ENCODE measurements at regions not wholly inside any gene's neighbourhood (a gene's known extent, or its start where the extent isn't known, plus 50 kb on each side); places are given as distances from the start of the nearest gene placed in this dataset.
"Not testable (repeated sequence)": the region's sequence is repeated elsewhere in the genome, so short reads cannot be mapped to it uniquely, and the experiment has no call there.

GRCh38 chr10:65231148-65231547, 1694.7 kb upstream of the LRRTM3 start:
- ATAC-seq (ENCODE audit: low FRiP score), result no peak

GRCh38 chr10:65234261-65234660, 1691.6 kb upstream of the LRRTM3 start:
- intact Hi-C loops (cut with DNase I), result no loop called here
- H3K9me3 ChIP-seq (ENCODE audit: control insufficient read depth, low read length), result no peaks in the 10 kb centered on the region
- WGBS, 2 donors, result 91 to 96% methylated on average over 2 of the region's 2 CpGs

More at GRCh38 chr10:65231148-65231547, 1694.7 kb upstream of the LRRTM3 start:
- Histone ChIP-seq H3K27ac (ENCODE audit: low read depth in 1 of 2, low read length in 2 of 2) (no peak overlapping the region), H3K4me1 (ENCODE audit: control insufficient read depth in 1 of 2, insufficient read depth in 2 of 2, low read length in 2 of 2) (no peaks in the 10 kb centered on the region), H3K4me3 (ENCODE audit: low read length in 2 of 2) (no peak overlapping the region), H3K36me3 (ENCODE audit: control insufficient read depth in 1 of 2, insufficient read depth in 2 of 2, low read length in 1 of 2) (no peaks in the 10 kb centered on the region), H3K9me3 (ENCODE audit: control insufficient read depth, low read length) (no peaks in the 10 kb centered on the region), H3K27me3 (ENCODE audit: control insufficient read depth in 1 of 2, insufficient read depth in 2 of 2, low read length in 1 of 2) (no peaks in the 10 kb centered on the region)
- intact Hi-C loops (cut with DNase I), result no loop called here
- 28 to 34% methylated on average over 3 of the region's 3 CpGs for WGBS, 2 donors
- no peak for DNase-seq

GRCh38 chr10:65235266-65235665, 1690.6 kb upstream of the LRRTM3 start:
- Histone ChIP-seq H3K27ac (ENCODE audit: low read depth in 1 of 2, low read length in 2 of 2) (no peak overlapping the region), H3K9me3 (ENCODE audit: control insufficient read depth, low read length) (no peaks in the 10 kb centered on the region), H3K4me3 (ENCODE audit: low read length in 2 of 2) (no peak overlapping the region), H3K4me1 (ENCODE audit: control insufficient read depth in 1 of 2, insufficient read depth in 2 of 2, low read length in 2 of 2) (no peaks in the 10 kb centered on the region), H3K36me3 (ENCODE audit: control insufficient read depth in 1 of 2, insufficient read depth in 2 of 2, low read length in 1 of 2) (no peaks in the 10 kb centered on the region), H3K27me3 (ENCODE audit: control insufficient read depth in 1 of 2, insufficient read depth in 2 of 2, low read length in 1 of 2) (no peaks in the 10 kb centered on the region)
- DNase-seq (no peak), ATAC-seq (ENCODE audit: low FRiP score) (no peak)
- WGBS, 2 donors, result 34 to 41% methylated on average over 2 of the region's 2 CpGs
- intact Hi-C loops (cut with DNase I), result no loop called here

More at GRCh38 chr10:65234261-65234660, 1691.6 kb upstream of the LRRTM3 start:
- no peak for ATAC-seq (ENCODE audit: low FRiP score)
- Histone ChIP-seq H3K36me3 (ENCODE audit: control insufficient read depth in 1 of 2, insufficient read depth in 2 of 2, low read length in 1 of 2) (no peaks in the 10 kb centered on the region), H3K27ac (ENCODE audit: low read depth in 1 of 2, low read length in 2 of 2) (no peak overlapping the region), H3K27me3 (ENCODE audit: control insufficient read depth in 1 of 2, insufficient read depth in 2 of 2, low read length in 1 of 2) (no peaks in the 10 kb centered on the region), H3K4me3 (ENCODE audit: low read length in 2 of 2) (no peak overlapping the region), H3K4me1 (ENCODE audit: control insufficient read depth in 1 of 2, insufficient read depth in 2 of 2, low read length in 2 of 2) (no peaks in the 10 kb centered on the region)
- DNase-seq, result no peak

GRCh38 chr10:65235846-65236245, 1690.0 kb upstream of the LRRTM3 start:
- intact Hi-C loops (cut with DNase I), result no loop called here
- 59 to 61% methylated on average over 2 of the region's 2 CpGs for WGBS, 2 donors
- no peaks in the 10 kb centered on the region for H3K9me3 ChIP-seq (ENCODE audit: control insufficient read depth, low read length)
- no peak for DNase-seq
- H3K4me3 ChIP-seq (ENCODE audit: low read length in 2 of 2), result no peak overlapping the region
- no peaks in the 10 kb centered on the region for H3K36me3 ChIP-seq (ENCODE audit: control insufficient read depth in 1 of 2, insufficient read depth in 2 of 2, low read length in 1 of 2)
- no peak for ATAC-seq (ENCODE audit: low FRiP score)
- H3K27ac ChIP-seq (ENCODE audit: low read depth in 1 of 2, low read length in 2 of 2), result no peak overlapping the region
- H3K4me1 ChIP-seq (ENCODE audit: control insufficient read depth in 1 of 2, insufficient read depth in 2 of 2, low read length in 2 of 2), result no peaks in the 10 kb centered on the region
- no peaks in the 10 kb centered on the region for H3K27me3 ChIP-seq (ENCODE audit: control insufficient read depth in 1 of 2, insufficient read depth in 2 of 2, low read length in 1 of 2)

GRCh38 chr10:65265451-65265954, 1660.3 kb upstream of the LRRTM3 start:
- Histone ChIP-seq H3K4me3 (ENCODE audit: low read length in 2 of 2) (no peak overlapping the region), H3K27ac (ENCODE audit: low read depth in 1 of 2, low read length in 2 of 2) (no peak overlapping the region), H3K4me1 (ENCODE audit: control insufficient read depth in 1 of 2, insufficient read depth in 2 of 2, low read length in 2 of 2) (no peaks in the 10 kb centered on the region), H3K27me3 (ENCODE audit: control insufficient read depth in 1 of 2, insufficient read depth in 2 of 2, low read length in 1 of 2) (no peaks in the 10 kb centered on the region), H3K36me3 (ENCODE audit: control insufficient read depth in 1 of 2, insufficient read depth in 2 of 2, low read length in 1 of 2) (no peaks in the 10 kb centered on the region), H3K9me3 (ENCODE audit: control insufficient read depth, low read length) (no peaks in the 10 kb centered on the region)
- no peak for ATAC-seq (ENCODE audit: low FRiP score)
- intact Hi-C loops (cut with DNase I), result no loop called here
- DNase-seq, result no peak
- WGBS, 2 donors, result 27 to 43% methylated on average over 2 of the region's 2 CpGs

GRCh38 chr10:65269551-65269950, 1656.3 kb upstream of the LRRTM3 start:
- DNase-seq; H3K27ac ChIP-seq (ENCODE audit: low read depth in 1 of 2, low read length in 2 of 2); intact Hi-C loops (cut with DNase I); ATAC-seq (ENCODE audit: low FRiP score); H3K36me3 ChIP-seq (ENCODE audit: control insufficient read depth in 1 of 2, insufficient read depth in 2 of 2, low read length in 1 of 2); H3K4me3 ChIP-seq (ENCODE audit: low read length in 2 of 2); H3K27me3 ChIP-seq (ENCODE audit: control insufficient read depth in 1 of 2, insufficient read depth in 2 of 2, low read length in 1 of 2); H3K9me3 ChIP-seq (ENCODE audit: control insufficient read depth, low read length); H3K4me1 ChIP-seq (ENCODE audit: control insufficient read depth in 1 of 2, insufficient read depth in 2 of 2, low read length in 2 of 2): not testable (repeated sequence)

GRCh38 chr10:65270969-65271368, 1654.9 kb upstream of the LRRTM3 start:
- no peaks in the 10 kb centered on the region for H3K4me1 ChIP-seq (ENCODE audit: control insufficient read depth in 1 of 2, insufficient read depth in 2 of 2, low read length in 2 of 2)
- DNase-seq (no peak), ATAC-seq (ENCODE audit: low FRiP score) (no peak)
- intact Hi-C loops (cut with DNase I), result no loop called here
- no peaks in the 10 kb centered on the region for H3K27me3 ChIP-seq (ENCODE audit: control insufficient read depth in 1 of 2, insufficient read depth in 2 of 2, low read length in 1 of 2)
- H3K4me3 ChIP-seq (ENCODE audit: low read length in 2 of 2), result no peak overlapping the region
- H3K9me3 ChIP-seq (ENCODE audit: control insufficient read depth, low read length), result no peaks in the 10 kb centered on the region
- H3K36me3 ChIP-seq (ENCODE audit: control insufficient read depth in 1 of 2, insufficient read depth in 2 of 2, low read length in 1 of 2), result no peaks in the 10 kb centered on the region
- H3K27ac ChIP-seq (ENCODE audit: low read depth in 1 of 2, low read length in 2 of 2), result peak overlapping the region in 1 of 2 donors; percentile 18
- WGBS, 2 donors, result 93 to 94% methylated on average over 10 of the region's 10 CpGs

- Histone ChIP-seq H3K27me3 (ENCODE audit: control insufficient read depth in 1 of 2, insufficient read depth in 2 of 2, low read length in 1 of 2) (no peaks in the 10 kb centered on the region), H3K27ac (ENCODE audit: low read depth in 1 of 2, low read length in 2 of 2) (no peak overlapping the region), H3K4me3 (ENCODE audit: low read length in 2 of 2) (no peak overlapping the region), H3K4me1 (ENCODE audit: control insufficient read depth in 1 of 2, insufficient read depth in 2 of 2, low read length in 2 of 2) (no peaks in the 10 kb centered on the region), H3K9me3 (ENCODE audit: control insufficient read depth, low read length) (no peaks in the 10 kb centered on the region), H3K36me3 (ENCODE audit: control insufficient read depth in 1 of 2, insufficient read depth in 2 of 2, low read length in 1 of 2) (no peaks in the 10 kb centered on the region)
- intact Hi-C loops (cut with DNase I), result no loop called here
- ATAC-seq (ENCODE audit: low FRiP score) (no peak), DNase-seq (no peak)
Observed at GRCh38 chr10:65273115-65273514, 1652.7 kb upstream of the LRRTM3 start.

GRCh38 chr10:65275296-65275695, 1650.5 kb upstream of the LRRTM3 start:
- Histone ChIP-seq H3K4me1 (ENCODE audit: control insufficient read depth in 1 of 2, insufficient read depth in 2 of 2, low read length in 2 of 2) (no peaks in the 10 kb centered on the region), H3K36me3 (ENCODE audit: control insufficient read depth in 1 of 2, insufficient read depth in 2 of 2, low read length in 1 of 2) (no peaks in the 10 kb centered on the region), H3K27me3 (ENCODE audit: control insufficient read depth in 1 of 2, insufficient read depth in 2 of 2, low read length in 1 of 2) (no peaks in the 10 kb centered on the region), H3K27ac (ENCODE audit: low read depth in 1 of 2, low read length in 2 of 2) (no peak overlapping the region), H3K9me3 (ENCODE audit: control insufficient read depth, low read length) (peaks cover 5% of the 10 kb centered on the region), H3K4me3 (ENCODE audit: low read length in 2 of 2) (no peak overlapping the region)
- ATAC-seq (ENCODE audit: low FRiP score) (no peak), DNase-seq (no peak)
- 58 to 63% methylated on average over 4 of the region's 4 CpGs for WGBS, 2 donors
- intact Hi-C loops (cut with DNase I), result no loop called here

Data from aorta (tissue), 5 donors.